SK-N-SH (cell line): ENCODE measurements at regions not wholly inside any gene's neighbourhood (a gene's known extent, or its start where the extent isn't known, plus 50 kb on each side); places are given as distances from the start of the nearest gene placed in this dataset.

Source experiments
- CTCF ChIA-PET: fragments of 300-600, 350-600 bp; formaldehyde crosslinking; extraction: SDS; loops from one replicate; lab custom pipeline; 2021; lab: Yijun Ruan, JAX
- POLR2A ChIA-PET: fragments of 350-600 bp; sonication (Branson Sonifier 250); formaldehyde crosslinking; extraction: SDS; loops from one replicate; lab custom pipeline; 2020; ENCODE audit warnings: antibody characterized with exemption, inconsistent platforms; lab: Yijun Ruan, JAX
- DNase-seq: peaks from one replicate; pipeline ENCODE4 v3.0.0; 2012
- H2AFZ ChIP-seq: fragments of 200-600 bp; sonication (generic); 2 replicates; pipeline ENCODE4 v1.8.1; 2016; ENCODE audit warnings: antibody characterized with exemption, mild to moderate bottlenecking, low read depth
- H3F3A ChIP-seq: fragments of 200-600 bp; sonication (generic); replicated peaks from 2 replicates; pipeline ENCODE3; 2016; ENCODE audit warnings: antibody characterized with exemption, mild to moderate bottlenecking; ENCODE audit not compliant: insufficient read depth
- H3K27ac ChIP-seq, 2 experiments: fragments of 200-500 bp in 1 of 2; fragments of 200-600 bp in 1 of 2; sonication (Bioruptor generic) in 1 of 2; sonication (generic), shearing (Covaris generic) in 1 of 2; 2 replicates each; pipeline versions ENCODE4 v1.5.1 to v1.6.1; 2014 to 2016; ENCODE audit warnings: low read depth in 2 of 2, inconsistent platforms in 1 of 2, low read length in 1 of 2, mild to moderate bottlenecking in 1 of 2, mixed read lengths in 1 of 2
- H3K27me3 ChIP-seq: fragments of 200-600 bp; sonication (generic), shearing (Covaris generic); 2 replicates; pipeline ENCODE4 v1.6.1; 2016; ENCODE audit warnings: mixed run types; ENCODE audit not compliant: insufficient read depth
- H3K36me3 ChIP-seq, 2 experiments: fragments of 200-500 bp in 1 of 2; fragments of 200-600 bp in 1 of 2; sonication (Bioruptor generic) in 1 of 2; sonication (generic) in 1 of 2; replicated peaks in 1 of 2; 2 replicates each; pipeline versions ENCODE3 to v1.5.1; 2014 to 2016; ENCODE audit warnings: low read length in 1 of 2, mild to moderate bottlenecking in 1 of 2; ENCODE audit not compliant: insufficient read depth in 2 of 2, control insufficient read depth in 1 of 2
- H3K4me1 ChIP-seq, 2 experiments: fragments of 200-500 bp in 1 of 2; fragments of 200-600 bp in 1 of 2; sonication (Bioruptor generic) in 1 of 2; sonication (generic), shearing (Covaris generic) in 1 of 2; 2 replicates each; pipeline versions ENCODE4 v1.5.1 to v1.6.1; 2014 to 2016; ENCODE audit warnings: low read depth in 1 of 2, low read length in 1 of 2, mixed run types in 1 of 2; ENCODE audit not compliant: insufficient read depth in 2 of 2, control insufficient read depth in 1 of 2
- H3K4me2 ChIP-seq: fragments of 200-600 bp; sonication (generic), shearing (Covaris generic); 2 replicates; pipeline ENCODE4 v1.6.1; 2017; ENCODE audit warnings: mixed run types
- H3K4me3 ChIP-seq, 2 experiments: fragments of 200-500 bp in 1 of 2; fragments of 200-600 bp in 1 of 2; sonication (Bioruptor generic) in 1 of 2; sonication (generic), shearing (Covaris generic) in 1 of 2; 2 replicates each; pipeline versions ENCODE4 v1.5.1 to v1.8.1; 2014 to 2016; ENCODE audit warnings: low read depth in 2 of 2, inconsistent platforms in 1 of 2, low read length in 1 of 2, mild to moderate bottlenecking in 1 of 2, mixed read lengths in 1 of 2, moderate library complexity in 1 of 2
- H3K79me2 ChIP-seq: fragments of 200-600 bp; sonication (generic); 2 replicates; pipeline ENCODE4 v1.8.1; 2017; ENCODE audit warnings: mild to moderate bottlenecking; ENCODE audit not compliant: insufficient read depth
- H3K9ac ChIP-seq: fragments of 200-600 bp; sonication (generic); 2 replicates; pipeline ENCODE4 v1.6.1; 2017; ENCODE audit warnings: mixed run types
- H3K9me2 ChIP-seq: fragments of 200-600 bp; sonication (generic); 2 replicates; pipeline ENCODE4 v1.6.1; 2017; ENCODE audit warnings: mixed run types
- H3K9me3 ChIP-seq: fragments of 200-600 bp; sonication (generic); 2 replicates; pipeline ENCODE4 v1.6.1; 2017; ENCODE audit warnings: mixed run types, mild to moderate bottlenecking, moderate library complexity
- H4K20me1 ChIP-seq: fragments of 200-600 bp; sonication (generic); 2 replicates; pipeline ENCODE4 v1.6.1; 2017; ENCODE audit warnings: mild to moderate bottlenecking, mixed run types; ENCODE audit not compliant: insufficient read depth
- CHD2 ChIP-seq: fragments of 150-350 bp; IDR thresholded peaks from 2 replicates; pipeline ENCODE4 v1.6.1; 2018; ENCODE audit warnings: low read length; ENCODE audit not compliant: partially characterized antibody
- ELF1 ChIP-seq: IDR thresholded peaks from 2 replicates; pipeline ENCODE4 v1.4.0; 2012
- FOSL2 ChIP-seq: IDR thresholded peaks from 2 replicates; pipeline ENCODE4 v1.4.0; 2012; ENCODE audit warnings: low read depth, mild to moderate bottlenecking, moderate library complexity, borderline replicate concordance
- FOXJ3 ChIP-seq: sonication (generic); formaldehyde crosslinking; IDR thresholded peaks from 2 replicates; pipeline ENCODE4 v1.5.1; 2020; ENCODE audit warnings: mild to moderate bottlenecking, missing genetic modification reagents
- FOXM1 ChIP-seq: IDR thresholded peaks from 2 replicates; pipeline ENCODE4 v1.4.0; 2012; ENCODE audit warnings: low read depth, mild to moderate bottlenecking
- GABPA ChIP-seq: IDR thresholded peaks from 2 replicates; pipeline ENCODE4 v1.4.0; 2012; ENCODE audit warnings: low read depth, mild to moderate bottlenecking
- MEF2A ChIP-seq: IDR thresholded peaks from 2 replicates; pipeline ENCODE4 v1.4.0; 2012; ENCODE audit warnings: low read depth, borderline replicate concordance
- MXI1 ChIP-seq: IDR thresholded peaks from 2 replicates; pipeline ENCODE4 v1.6.1; 2012; ENCODE audit warnings: mild to moderate bottlenecking, low read depth, low read length, improper control_type of control experiment
- NRF1 ChIP-seq: IDR thresholded peaks from 2 replicates; pipeline ENCODE4 v1.6.1; 2012; ENCODE audit warnings: low read depth, mild to moderate bottlenecking, low read length
- RCOR1 ChIP-seq: fragments of 150-350 bp; IDR thresholded peaks from 2 replicates; pipeline ENCODE4 v1.6.1; 2017; ENCODE audit warnings: antibody characterized with exemption, low read length
- RFX5 ChIP-seq: IDR thresholded peaks from 2 replicates; pipeline ENCODE4 v1.6.1; 2012; ENCODE audit warnings: mild to moderate bottlenecking, improper control_type of control experiment, low read length
- SMC3 ChIP-seq: IDR thresholded peaks from 2 replicates; pipeline ENCODE4 v1.6.1; 2012; ENCODE audit warnings: low read depth, low read length, improper control_type of control experiment
- TAF1 ChIP-seq: IDR thresholded peaks from 2 replicates; pipeline ENCODE4 v1.6.1; 2012; ENCODE audit warnings: low read depth, mild to moderate bottlenecking, low read length, moderate library complexity, borderline replicate concordance
- TEAD4 ChIP-seq: IDR thresholded peaks from 2 replicates; pipeline ENCODE4 v1.4.0; 2012; ENCODE audit warnings: mild to moderate bottlenecking, borderline replicate concordance; ENCODE audit not compliant: insufficient read depth
- USF1 ChIP-seq: IDR thresholded peaks from 2 replicates; pipeline ENCODE4 v1.4.0; 2012; ENCODE audit warnings: low read depth, borderline replicate concordance
- WGBS: methylation state at CpG from one replicate; pipeline ENCODE4 v1.1.6; 2017; ENCODE audit warnings: low lambda C conversion rate; 5-methylcytosine and 5-hydroxymethylcytosine counted together
- TF ChIP-seq, protein P1 (sequence below): fragments of 150-350 bp; IDR thresholded peaks from 2 replicates; pipeline ENCODE4 v1.6.1; 2017; ENCODE audit warnings: antibody characterized with exemption, low read length, low read depth, borderline replicate concordance
- TF ChIP-seq, protein P2 (sequence below): fragments of 200-600 bp; sonication (generic); IDR thresholded peaks from 2 replicates; pipeline ENCODE4 v1.6.1; 2017; ENCODE audit warnings: antibody characterized with exemption, mild to moderate bottlenecking, moderate library complexity

DNA sequence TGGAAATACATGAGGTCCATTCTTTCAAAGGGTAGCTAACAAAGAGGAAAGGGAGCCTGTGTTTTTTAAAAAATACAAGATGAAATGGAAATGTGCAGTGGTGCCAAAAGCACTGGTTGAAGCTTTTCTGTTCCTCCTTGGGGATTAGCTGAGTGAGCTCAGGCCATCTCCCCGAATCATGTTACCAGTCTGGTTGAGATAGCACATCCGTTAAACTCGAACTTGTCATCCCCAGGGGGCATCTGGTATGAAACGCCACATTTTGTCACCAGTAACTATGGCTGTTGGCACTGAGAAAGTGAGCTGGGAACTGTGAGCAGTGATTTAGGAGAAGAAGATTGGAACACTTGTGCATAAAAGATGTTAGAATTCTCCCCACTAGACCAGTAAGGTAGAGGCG, 196.2 kb downstream of the SAMD5 start:
- Histone ChIP-seq H3K9ac (no peak overlapping the region), H3K4me1 (peaks cover 0 to 6% of the 10 kb centered on the region in 2 experiments; a peak in 1 of 4 replicates), H3K27me3 (no peaks in the 10 kb centered on the region), H3K27ac (no peak overlapping the region), H3K79me2 (no peaks in the 10 kb centered on the region), H3K4me3 (no peak overlapping the region), H3K4me2 (no peak overlapping the region), H3K36me3 (no peaks in the 10 kb centered on the region), H3K9me3 (no peaks in the 10 kb centered on the region), H2AFZ (no peak overlapping the region), H4K20me1 (no peaks in the 10 kb centered on the region), H3K9me2 (no peaks in the 10 kb centered on the region), H3F3A (no peaks in the 10 kb centered on the region)
- no peak for DNase-seq
- WGBS, result 12% methylated on average over 5 of the region's 5 CpGs
- ChIA-PET CTCF (no interaction called here), POLR2A (no interaction called here)
- TF ChIP-seq RCOR1 (no peak), RFX5 (no peak), GABPA (no peak), FOXJ3 (no peak), USF1 (no peak), MXI1 (no peak), NRF1 (no peak), TEAD4 (no peak), FOXM1 (no peak), CHD2 (no peak), TAF1 (no peak), ELF1 (no peak), MEF2A (no peak)
- TF ChIP-seq, protein P1, sequence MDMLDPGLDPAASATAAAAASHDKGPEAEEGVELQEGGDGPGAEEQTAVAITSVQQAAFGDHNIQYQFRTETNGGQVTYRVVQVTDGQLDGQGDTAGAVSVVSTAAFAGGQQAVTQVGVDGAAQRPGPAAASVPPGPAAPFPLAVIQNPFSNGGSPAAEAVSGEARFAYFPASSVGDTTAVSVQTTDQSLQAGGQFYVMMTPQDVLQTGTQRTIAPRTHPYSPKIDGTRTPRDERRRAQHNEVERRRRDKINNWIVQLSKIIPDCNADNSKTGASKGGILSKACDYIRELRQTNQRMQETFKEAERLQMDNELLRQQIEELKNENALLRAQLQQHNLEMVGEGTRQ, result no peak
- TF ChIP-seq, protein P2, sequence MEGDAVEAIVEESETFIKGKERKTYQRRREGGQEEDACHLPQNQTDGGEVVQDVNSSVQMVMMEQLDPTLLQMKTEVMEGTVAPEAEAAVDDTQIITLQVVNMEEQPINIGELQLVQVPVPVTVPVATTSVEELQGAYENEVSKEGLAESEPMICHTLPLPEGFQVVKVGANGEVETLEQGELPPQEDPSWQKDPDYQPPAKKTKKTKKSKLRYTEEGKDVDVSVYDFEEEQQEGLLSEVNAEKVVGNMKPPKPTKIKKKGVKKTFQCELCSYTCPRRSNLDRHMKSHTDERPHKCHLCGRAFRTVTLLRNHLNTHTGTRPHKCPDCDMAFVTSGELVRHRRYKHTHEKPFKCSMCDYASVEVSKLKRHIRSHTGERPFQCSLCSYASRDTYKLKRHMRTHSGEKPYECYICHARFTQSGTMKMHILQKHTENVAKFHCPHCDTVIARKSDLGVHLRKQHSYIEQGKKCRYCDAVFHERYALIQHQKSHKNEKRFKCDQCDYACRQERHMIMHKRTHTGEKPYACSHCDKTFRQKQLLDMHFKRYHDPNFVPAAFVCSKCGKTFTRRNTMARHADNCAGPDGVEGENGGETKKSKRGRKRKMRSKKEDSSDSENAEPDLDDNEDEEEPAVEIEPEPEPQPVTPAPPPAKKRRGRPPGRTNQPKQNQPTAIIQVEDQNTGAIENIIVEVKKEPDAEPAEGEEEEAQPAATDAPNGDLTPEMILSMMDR, result no peak

GRCh38 chr6:147707524-147707923, 199.0 kb downstream of the SAMD5 start:
- ChIA-PET POLR2A (no interaction called here), CTCF (no interaction called here)
- H3K27me3 ChIP-seq, result no peaks in the 10 kb centered on the region; the same call in 1 of the 2 replicates
- no peaks in the 10 kb centered on the region for H3K4me1 ChIP-seq
- no peaks in the 10 kb centered on the region for H3F3A ChIP-seq
- no peaks in the 10 kb centered on the region for H4K20me1 ChIP-seq
- H2AFZ ChIP-seq, result no peak overlapping the region
- H3K9me2 ChIP-seq, result no peaks in the 10 kb centered on the region
- no peaks in the 10 kb centered on the region for H3K9me3 ChIP-seq
- no peak overlapping the region for H3K4me3 ChIP-seq
- H3K27ac ChIP-seq, result no peak overlapping the region
- no peaks in the 10 kb centered on the region for H3K79me2 ChIP-seq
- H3K36me3 ChIP-seq, result no peaks in the 10 kb centered on the region
- no peak for TF ChIP-seq FOSL2
- no peak for TF ChIP-seq SMC3
- H3K9ac ChIP-seq, result no peak overlapping the region
- H3K4me2 ChIP-seq, result no peak overlapping the region
- DNase-seq, result no peak
